ENCODE measurements at regions not wholly inside any gene's neighbourhood (a gene's known extent, or its start where the extent isn't known, plus 50 kb on each side); places are given as distances from the start of the nearest gene placed in this dataset.

DNA sequence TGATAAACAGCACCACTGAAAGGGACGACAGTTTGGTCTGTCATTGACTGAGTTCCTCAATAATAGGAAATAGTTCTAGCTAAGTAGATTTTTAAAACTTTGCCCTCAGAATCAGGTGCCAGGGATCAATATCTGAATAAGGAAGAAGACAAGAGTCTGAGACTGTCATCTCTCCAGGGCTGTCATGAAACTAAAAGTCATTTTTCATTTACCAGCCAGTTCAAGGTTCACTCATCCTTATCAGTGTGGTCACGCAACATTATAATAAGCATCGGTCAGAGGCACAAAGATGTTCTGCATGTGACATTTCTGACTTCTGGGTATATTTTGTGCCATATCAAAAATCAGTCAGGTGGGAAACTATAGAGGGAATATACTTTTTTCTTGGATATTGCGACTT, 52.5 kb upstream of the E2F3 start:
- Histone ChIP-seq H3K9me3 (peaks cover 0 to 22% (median 8%) of the 10 kb centered on the region in 4 donors), H3K4me1 (no peaks in the 10 kb centered on the region), H3K27ac (replicated peaks in 1 of 4) (no peak overlapping the region), H3K4me3 (no peak overlapping the region), H3K27me3 (no peaks in the 10 kb centered on the region), H3K36me3 (no peaks in the 10 kb centered on the region)
- TF ChIP-seq POLR2AphosphoS5 (IDR thresholded peaks at IDR 0.05): no peak
- TF ChIP-seq, protein P1, sequence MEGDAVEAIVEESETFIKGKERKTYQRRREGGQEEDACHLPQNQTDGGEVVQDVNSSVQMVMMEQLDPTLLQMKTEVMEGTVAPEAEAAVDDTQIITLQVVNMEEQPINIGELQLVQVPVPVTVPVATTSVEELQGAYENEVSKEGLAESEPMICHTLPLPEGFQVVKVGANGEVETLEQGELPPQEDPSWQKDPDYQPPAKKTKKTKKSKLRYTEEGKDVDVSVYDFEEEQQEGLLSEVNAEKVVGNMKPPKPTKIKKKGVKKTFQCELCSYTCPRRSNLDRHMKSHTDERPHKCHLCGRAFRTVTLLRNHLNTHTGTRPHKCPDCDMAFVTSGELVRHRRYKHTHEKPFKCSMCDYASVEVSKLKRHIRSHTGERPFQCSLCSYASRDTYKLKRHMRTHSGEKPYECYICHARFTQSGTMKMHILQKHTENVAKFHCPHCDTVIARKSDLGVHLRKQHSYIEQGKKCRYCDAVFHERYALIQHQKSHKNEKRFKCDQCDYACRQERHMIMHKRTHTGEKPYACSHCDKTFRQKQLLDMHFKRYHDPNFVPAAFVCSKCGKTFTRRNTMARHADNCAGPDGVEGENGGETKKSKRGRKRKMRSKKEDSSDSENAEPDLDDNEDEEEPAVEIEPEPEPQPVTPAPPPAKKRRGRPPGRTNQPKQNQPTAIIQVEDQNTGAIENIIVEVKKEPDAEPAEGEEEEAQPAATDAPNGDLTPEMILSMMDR (IDR thresholded peaks at IDR 0.05): no peak
- no peak for TF ChIP-seq EP300 (IDR thresholded peaks at IDR 0.05)
- no peak for TF ChIP-seq POLR2A (IDR thresholded peaks at IDR 0.05; ENCODE audit: low read depth)
- intact Hi-C loops (cut with DNase I): no loop called here
- WGBS: 82% methylated on average over 4 of the region's 4 CpGs
- no peak for DNase-seq (ENCODE audit: extremely low spot score)

DNA sequence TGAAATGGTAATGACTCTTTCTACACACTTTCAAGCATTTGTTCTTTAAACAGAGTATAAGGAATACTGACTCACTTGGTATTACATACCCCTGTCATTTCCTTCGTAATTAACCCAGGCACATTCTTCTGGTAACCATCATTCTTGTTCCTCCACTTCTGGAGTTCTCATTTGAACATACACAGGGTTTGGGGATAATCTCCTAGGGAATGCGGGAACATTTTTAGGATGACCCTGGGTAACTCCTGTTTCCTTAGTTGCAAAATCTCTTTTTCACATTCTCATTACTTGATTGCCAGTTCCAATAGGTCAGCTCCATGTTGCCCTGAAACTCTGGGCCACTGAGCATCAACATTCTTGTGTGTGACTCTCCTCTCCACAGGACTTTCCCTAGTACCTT, 51.5 kb upstream of the E2F3 start:
- 89% methylated on average over 2 of the region's 2 CpGs for WGBS

DNA sequence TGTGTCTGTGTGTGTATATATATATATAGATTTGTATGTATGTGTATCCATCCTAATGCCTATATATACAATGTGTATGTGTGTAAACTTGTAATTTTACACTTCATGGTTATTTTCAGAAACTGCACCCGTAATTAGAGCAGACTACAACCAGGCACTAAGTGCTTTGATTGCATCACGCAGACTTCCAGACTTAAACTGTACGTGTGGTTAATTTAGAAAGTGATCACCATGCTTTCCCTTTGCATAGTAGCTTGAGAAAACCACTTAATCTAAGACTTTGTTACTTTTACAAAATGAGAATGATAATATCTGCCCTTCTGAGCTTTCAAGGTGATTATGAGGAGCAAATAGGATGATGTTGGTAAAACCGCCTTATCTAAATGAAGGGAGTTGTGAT, 50.1 kb upstream of the E2F3 start:
- no peak for TF ChIP-seq POLR2AphosphoS5 (IDR thresholded peaks at IDR 0.05)
- TF ChIP-seq EP300 (IDR thresholded peaks at IDR 0.05): no peak
- no peak for TF ChIP-seq POLR2A (IDR thresholded peaks at IDR 0.05; ENCODE audit: low read depth)
- TF ChIP-seq, protein P1 (IDR thresholded peaks at IDR 0.05): no peak
- no peak overlapping the region for H3K4me3 ChIP-seq
- DNase-seq (ENCODE audit: extremely low spot score): no peak
- H3K9me3 ChIP-seq: peaks cover 0 to 22% (median 8%) of the 10 kb centered on the region in 4 donors
- 87% methylated on average over 4 of the region's 4 CpGs for WGBS
- H3K4me1 ChIP-seq: no peaks in the 10 kb centered on the region
- no peak overlapping the region for H3K27ac ChIP-seq (replicated peaks in 1 of 4)
- H3K27me3 ChIP-seq: no peaks in the 10 kb centered on the region
- intact Hi-C loops (cut with DNase I): no loop called here
- H3K36me3 ChIP-seq: no peaks in the 10 kb centered on the region

More for the DNA sequence above, 51.5 kb upstream of the E2F3 start:
- no peaks in the 10 kb centered on the region for H3K36me3 ChIP-seq
- TF ChIP-seq POLR2AphosphoS5 (IDR thresholded peaks at IDR 0.05) (no peak), POLR2A (IDR thresholded peaks at IDR 0.05; ENCODE audit: low read depth) (no peak), EP300 (IDR thresholded peaks at IDR 0.05) (no peak)
- TF ChIP-seq, protein P1 (IDR thresholded peaks at IDR 0.05): no peak
- H3K27me3 ChIP-seq: no peaks in the 10 kb centered on the region
- no peak for DNase-seq (ENCODE audit: extremely low spot score)
- intact Hi-C loops (cut with DNase I): no loop called here
- H3K27ac ChIP-seq (replicated peaks in 1 of 4): no peak overlapping the region
- peaks cover 0 to 22% (median 8%) of the 10 kb centered on the region in 4 donors for H3K9me3 ChIP-seq
- no peaks in the 10 kb centered on the region for H3K4me1 ChIP-seq
- no peak overlapping the region for H3K4me3 ChIP-seq

Measured in esophagus muscularis mucosa (tissue), 4 donors.